SU-DHL-6 (cell line): ENCODE measurements at regions not wholly inside any gene's neighbourhood (a gene's known extent, or its start where the extent isn't known, plus 50 kb on each side); places are given as distances from the start of the nearest gene placed in this dataset.
"Not testable (repeated sequence)": the region's sequence is repeated elsewhere in the genome, so short reads cannot be mapped to it uniquely, and the experiment has no call there.

ENCODE experiments used
- H2AFZ ChIP-seq: fragments of 200-600 bp; sonication (generic); 2 replicates; pipeline ENCODE4 v1.6.1; 2014; ENCODE audit warnings: low read depth, mild to moderate bottlenecking, moderate library complexity, mixed read lengths, antibody characterized with exemption, low read length; ENCODE audit not compliant: severe bottlenecking
- H3F3A ChIP-seq: fragments of 200-600 bp; shearing (Covaris generic); 2 replicates; pipeline ENCODE4 v1.6.0; 2016; ENCODE audit warnings: antibody characterized with exemption, mild to moderate bottlenecking; ENCODE audit not compliant: insufficient read depth
- H3K27ac ChIP-seq: fragments of 200-600 bp; sonication (generic); 2 replicates; pipeline ENCODE4 v1.5.1; 2016; ENCODE audit warnings: low read depth, mild to moderate bottlenecking, low read length, moderate library complexity, mixed read lengths
- H3K27me3 ChIP-seq: fragments of 200-600 bp; sonication (generic), shearing (Covaris generic); 2 replicates; pipeline ENCODE4 v1.6.0; 2014; ENCODE audit warnings: mild to moderate bottlenecking, low read length
- H3K36me3 ChIP-seq: fragments of 200-600 bp; sonication (generic); 2 replicates; pipeline ENCODE4 v1.6.1; 2014; ENCODE audit warnings: mild to moderate bottlenecking, low read length, mixed read lengths
- H3K4me2 ChIP-seq: fragments of 300-600, 200-600 bp; shearing (Covaris generic), sonication (generic); 2 replicates; pipeline ENCODE4 v1.6.0; 2014; ENCODE audit warnings: low read length, low read depth, mild to moderate bottlenecking; ENCODE audit not compliant: poor library complexity, severe bottlenecking
- H3K4me3 ChIP-seq: fragments of 200-600 bp; sonication (generic); 2 replicates; pipeline ENCODE4 v1.5.1; 2014; ENCODE audit warnings: antibody characterized with exemption, low read length, mild to moderate bottlenecking, mixed read lengths; ENCODE audit not compliant: insufficient read depth, poor library complexity, severe bottlenecking
- H3K79me2 ChIP-seq: fragments of 200-600 bp; sonication (generic); 2 replicates; pipeline ENCODE4 v1.6.1; 2014; ENCODE audit warnings: mild to moderate bottlenecking, low read length, moderate library complexity; ENCODE audit not compliant: insufficient read depth
- H3K9ac ChIP-seq: fragments of 200-600 bp; sonication (generic); 2 replicates; pipeline ENCODE4 v1.7.0; 2014; ENCODE audit warnings: mild to moderate bottlenecking, low read length
- H3K9me2 ChIP-seq: fragments of 200-600 bp; sonication (generic); replicated peaks from 2 replicates; pipeline ENCODE4 v1.6.1; 2014; ENCODE audit warnings: low read length; ENCODE audit not compliant: insufficient read depth
- H3K9me3 ChIP-seq: fragments of 200-600 bp; sonication (generic); 2 replicates; pipeline ENCODE4 v1.6.1; 2014; ENCODE audit warnings: low read length, mixed read lengths; ENCODE audit not compliant: insufficient read depth
- H4K20me1 ChIP-seq: fragments of 200-600 bp; sonication (generic); 2 replicates; pipeline ENCODE4 v1.6.1; 2014; ENCODE audit warnings: low read depth, mild to moderate bottlenecking, antibody characterized with exemption, low read length, moderate library complexity, mixed read lengths
- EZH2phosphoT487 ChIP-seq: fragments of 200-600 bp; sonication (generic), shearing (Covaris generic); conservative IDR thresholded peaks from 2 replicates; pipeline ENCODE4 v1.6.1; 2018; ENCODE audit warnings: mild to moderate bottlenecking, antibody characterized with exemption, low read length, moderate library complexity, mixed read lengths
- TF ChIP-seq, protein P1 (sequence below): fragments of 200-600 bp; sonication (generic); IDR thresholded peaks from one replicate; pipeline ENCODE4 v1.5.1; 2017; ENCODE audit warnings: antibody characterized with exemption, mild to moderate bottlenecking, low read length, moderate library complexity; ENCODE audit not compliant: insufficient read depth, poor library complexity, severe bottlenecking

DNA sequence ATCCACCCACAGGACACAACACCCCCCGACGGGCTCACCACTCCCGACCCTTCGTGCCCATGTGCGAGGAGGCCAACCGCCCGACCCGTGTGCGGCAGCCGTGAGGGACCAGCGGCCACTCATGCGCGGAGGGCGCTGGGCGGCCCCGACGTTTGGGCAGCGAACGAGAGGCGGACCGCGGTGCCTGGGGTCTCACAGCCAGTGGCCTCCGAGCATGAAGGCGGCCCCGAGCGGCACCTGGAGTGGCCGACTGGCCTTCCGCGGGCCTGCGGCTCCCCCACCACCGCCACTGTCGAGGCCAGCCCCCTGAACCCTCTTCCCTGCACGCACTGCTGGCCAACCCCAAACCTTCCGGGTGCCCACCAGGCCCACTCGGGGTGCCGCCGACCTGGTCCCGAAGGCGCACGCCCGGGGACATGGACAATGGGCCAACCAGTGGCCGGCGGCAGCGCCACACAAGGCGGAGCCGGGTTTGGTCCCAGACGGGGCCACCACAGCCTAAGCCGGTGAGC, 4274.9 kb upstream of the OR11H1 start:
- H3K9me2 ChIP-seq = no peaks in the 10 kb centered on the region
- no peak overlapping the region for H3K9ac ChIP-seq
- TF ChIP-seq EZH2phosphoT487 = no peak
- TF ChIP-seq, protein P1, sequence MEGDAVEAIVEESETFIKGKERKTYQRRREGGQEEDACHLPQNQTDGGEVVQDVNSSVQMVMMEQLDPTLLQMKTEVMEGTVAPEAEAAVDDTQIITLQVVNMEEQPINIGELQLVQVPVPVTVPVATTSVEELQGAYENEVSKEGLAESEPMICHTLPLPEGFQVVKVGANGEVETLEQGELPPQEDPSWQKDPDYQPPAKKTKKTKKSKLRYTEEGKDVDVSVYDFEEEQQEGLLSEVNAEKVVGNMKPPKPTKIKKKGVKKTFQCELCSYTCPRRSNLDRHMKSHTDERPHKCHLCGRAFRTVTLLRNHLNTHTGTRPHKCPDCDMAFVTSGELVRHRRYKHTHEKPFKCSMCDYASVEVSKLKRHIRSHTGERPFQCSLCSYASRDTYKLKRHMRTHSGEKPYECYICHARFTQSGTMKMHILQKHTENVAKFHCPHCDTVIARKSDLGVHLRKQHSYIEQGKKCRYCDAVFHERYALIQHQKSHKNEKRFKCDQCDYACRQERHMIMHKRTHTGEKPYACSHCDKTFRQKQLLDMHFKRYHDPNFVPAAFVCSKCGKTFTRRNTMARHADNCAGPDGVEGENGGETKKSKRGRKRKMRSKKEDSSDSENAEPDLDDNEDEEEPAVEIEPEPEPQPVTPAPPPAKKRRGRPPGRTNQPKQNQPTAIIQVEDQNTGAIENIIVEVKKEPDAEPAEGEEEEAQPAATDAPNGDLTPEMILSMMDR = no peak
- no peaks in the 10 kb centered on the region for H3F3A ChIP-seq
- H2AFZ ChIP-seq = no peak overlapping the region
- no peak overlapping the region for H3K4me3 ChIP-seq
- H3K4me2 ChIP-seq = no peak overlapping the region
- H3K27ac ChIP-seq = no peak overlapping the region
- H3K27me3 ChIP-seq = no peaks in the 10 kb centered on the region
- no peaks in the 10 kb centered on the region for H3K79me2 ChIP-seq
- H3K9me3 ChIP-seq = no peaks in the 10 kb centered on the region
- H4K20me1 ChIP-seq = no peaks in the 10 kb centered on the region
- H3K36me3 ChIP-seq = no peaks in the 10 kb centered on the region

DNA sequence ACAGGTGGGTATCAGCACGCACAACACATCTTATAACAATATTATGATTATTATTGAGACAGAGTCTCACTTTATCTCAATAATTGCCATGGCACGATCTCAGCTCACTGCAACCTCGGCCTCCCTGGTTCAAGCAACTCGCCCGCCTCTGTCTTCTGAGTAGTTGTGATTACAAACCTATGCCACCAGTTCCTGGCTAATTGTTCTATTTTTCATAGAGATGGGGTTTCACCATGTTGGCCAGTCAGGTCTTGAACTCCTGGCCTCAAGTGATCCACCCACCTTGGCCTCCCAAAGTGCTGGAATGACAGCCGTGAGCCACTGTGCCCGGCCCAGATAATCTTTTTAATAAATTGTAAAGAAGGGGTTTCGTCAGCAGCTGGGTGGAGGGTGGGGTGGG, 4257.0 kb upstream of the OR11H1 start:
- H3K9me3 ChIP-seq, H3K27me3 ChIP-seq, H3K9ac ChIP-seq, H3K4me2 ChIP-seq, H3K79me2 ChIP-seq, H2AFZ ChIP-seq, H3K4me3 ChIP-seq, H3K27ac ChIP-seq, H3F3A ChIP-seq, H4K20me1 ChIP-seq, H3K9me2 ChIP-seq, H3K36me3 ChIP-seq: not testable (repeated sequence)

DNA sequence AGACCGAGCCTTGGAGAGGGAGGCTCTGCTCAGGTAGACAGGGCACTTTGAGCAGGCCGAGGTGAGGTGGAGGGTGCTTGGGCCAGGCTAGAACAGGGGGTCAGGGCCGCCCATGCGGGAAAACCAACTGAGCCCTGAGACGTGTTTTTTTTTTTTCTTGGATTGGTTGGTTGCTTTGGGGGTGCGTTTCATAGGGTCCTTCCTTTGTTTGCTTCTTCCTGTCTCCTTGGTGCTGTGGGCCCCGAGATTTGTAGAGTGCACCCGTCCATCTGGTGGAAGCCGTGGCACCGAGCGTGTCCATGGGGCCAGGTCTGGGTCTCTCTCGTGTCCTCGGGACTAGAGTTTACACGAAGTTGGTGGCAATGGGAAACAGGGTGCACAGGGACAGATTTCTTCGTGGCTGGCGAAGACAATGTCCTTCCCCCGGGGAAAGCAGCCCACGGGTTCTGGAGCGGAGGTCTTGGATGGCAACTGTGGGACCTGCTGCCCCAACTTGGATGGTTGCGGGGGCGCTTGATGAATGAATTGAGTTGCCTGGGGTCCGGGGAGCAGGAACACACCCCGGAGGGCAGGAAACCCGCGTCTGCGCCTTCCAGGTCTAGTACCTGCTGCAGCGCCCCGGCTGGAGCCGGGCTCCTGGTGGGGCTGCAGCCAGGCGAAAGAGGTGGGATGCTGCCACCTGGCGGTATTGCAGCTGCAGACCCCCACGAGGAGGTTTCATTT, 4242.7 kb upstream of the OR11H1 start:
- not testable (repeated sequence) for H3K9me2 ChIP-seq, H3K27me3 ChIP-seq, H3K4me3 ChIP-seq, H3K79me2 ChIP-seq, H3K9me3 ChIP-seq, H3F3A ChIP-seq, H3K4me2 ChIP-seq, H4K20me1 ChIP-seq, H2AFZ ChIP-seq, H3K9ac ChIP-seq, H3K27ac ChIP-seq, H3K36me3 ChIP-seq
- TF ChIP-seq, protein P1 = peak; percentile 33

DNA sequence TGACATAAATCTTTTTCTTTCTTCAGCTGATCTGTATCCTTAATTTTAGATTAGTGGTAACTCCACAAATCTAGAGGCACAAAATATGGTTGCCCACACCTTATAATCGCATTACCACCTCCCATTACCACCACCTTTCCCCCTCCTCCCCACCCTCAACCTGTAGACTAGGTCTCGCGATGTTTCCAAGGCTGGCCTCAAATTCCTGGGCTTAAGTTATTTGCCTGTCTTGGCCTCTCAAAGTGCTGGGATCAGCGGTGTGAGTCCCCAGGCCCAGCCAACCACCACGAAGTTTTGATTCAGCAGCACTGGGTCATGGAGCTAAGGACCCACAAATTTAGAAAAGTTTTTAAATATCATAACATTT, 4242.2 kb upstream of the OR11H1 start:
- not testable (repeated sequence) for H4K20me1 ChIP-seq, H3K9ac ChIP-seq, H3K27me3 ChIP-seq, H3K27ac ChIP-seq, H3K4me3 ChIP-seq, H3F3A ChIP-seq, H3K36me3 ChIP-seq, H3K79me2 ChIP-seq, H3K4me2 ChIP-seq, H3K9me2 ChIP-seq, H2AFZ ChIP-seq, H3K9me3 ChIP-seq

DNA sequence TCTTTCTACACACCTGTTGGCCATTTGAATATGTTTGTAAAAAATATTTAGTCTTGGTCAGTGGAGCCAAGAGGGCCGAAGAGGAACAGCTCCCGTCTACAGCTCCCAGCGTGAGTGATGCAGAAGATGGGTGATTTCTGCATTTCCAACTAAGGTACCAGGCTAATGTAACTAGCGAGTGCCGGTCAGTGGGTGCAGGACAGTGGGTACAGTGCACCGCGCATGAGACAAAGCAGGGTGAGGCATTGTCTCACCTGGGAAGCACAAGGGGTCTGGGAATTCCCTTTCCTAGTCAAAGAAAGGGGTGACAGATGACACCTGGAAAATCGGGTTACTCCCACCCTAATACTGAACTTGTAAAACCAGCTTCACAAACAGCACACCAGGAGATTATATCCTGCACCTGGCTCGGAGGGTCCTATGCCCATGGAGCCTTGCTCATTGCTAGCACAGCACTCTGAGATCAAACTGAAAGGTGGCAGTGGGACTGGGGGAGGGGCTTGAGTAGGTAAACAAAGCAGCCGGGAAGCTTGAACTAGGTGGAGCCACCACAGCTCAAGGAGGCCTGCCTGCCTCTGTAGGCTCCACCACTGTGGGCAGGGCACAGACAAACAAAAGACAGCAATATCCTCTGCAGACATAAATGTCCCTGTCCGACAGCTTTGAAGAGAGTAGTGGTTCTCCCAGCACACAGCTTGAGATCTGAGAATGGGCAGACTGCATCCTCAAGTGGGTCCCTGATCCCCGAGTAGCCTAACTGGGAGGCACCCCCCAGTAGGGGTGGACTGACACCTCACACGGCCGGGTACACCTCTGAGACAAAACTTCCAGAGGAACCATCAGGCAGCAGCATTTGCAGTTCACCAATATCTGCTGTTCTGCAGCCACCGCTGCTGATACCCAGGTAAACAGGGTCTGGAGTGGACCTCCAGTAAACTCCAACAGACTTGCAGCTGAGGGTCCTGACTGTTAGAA, 4239.5 kb upstream of the OR11H1 start:
- H3K9me3 ChIP-seq, H3K4me3 ChIP-seq, H2AFZ ChIP-seq, H3K79me2 ChIP-seq, H3K36me3 ChIP-seq, H3K27me3 ChIP-seq, H3K27ac ChIP-seq, H3F3A ChIP-seq, H3K4me2 ChIP-seq, H3K9ac ChIP-seq, H3K9me2 ChIP-seq, H4K20me1 ChIP-seq: not testable (repeated sequence)

DNA sequence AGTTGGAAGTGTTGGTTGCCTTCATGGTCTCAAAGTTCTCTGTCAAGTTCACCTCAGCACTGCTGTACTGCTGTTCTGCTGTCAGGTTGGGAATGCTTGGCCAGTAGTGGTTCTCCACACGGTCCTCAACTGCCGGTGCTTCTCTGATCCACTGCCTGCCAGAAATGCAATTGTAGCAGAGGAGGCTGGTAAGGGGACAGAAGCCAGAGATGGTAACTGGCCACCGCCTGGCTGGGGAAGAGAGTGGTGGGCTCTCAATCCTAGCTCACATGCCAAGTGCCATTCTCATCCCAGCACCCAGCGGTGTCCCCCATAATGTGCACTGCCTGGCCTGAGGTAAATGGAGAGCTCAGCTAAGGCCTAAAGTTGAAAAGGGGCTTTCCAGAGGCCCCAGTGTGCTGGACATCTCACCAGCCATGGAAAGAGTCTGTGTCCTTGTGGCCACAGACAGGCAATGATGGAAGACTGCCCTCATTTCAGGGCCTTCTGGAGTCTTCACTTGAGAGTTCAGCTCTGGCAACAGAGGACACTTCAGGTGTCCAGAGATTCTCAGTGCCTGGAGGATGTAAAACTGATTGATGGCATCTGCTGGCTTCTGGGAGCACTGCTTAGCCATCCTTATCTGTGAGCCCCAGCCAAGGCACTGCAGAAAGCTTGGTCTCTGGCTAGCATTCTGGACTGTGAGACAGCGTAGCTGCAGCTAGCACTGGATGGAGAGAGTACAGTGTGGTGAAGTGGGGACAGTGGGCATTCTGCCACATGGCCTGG, 4229.7 kb upstream of the OR11H1 start:
- not testable (repeated sequence) for H3K9me3 ChIP-seq, H3K9me2 ChIP-seq

More for the DNA sequence above, 4229.7 kb upstream of the OR11H1 start:
- H3K36me3 ChIP-seq, H3F3A ChIP-seq, H2AFZ ChIP-seq, H4K20me1 ChIP-seq, H3K9ac ChIP-seq, H3K4me3 ChIP-seq, H3K27ac ChIP-seq, H3K4me2 ChIP-seq, H3K79me2 ChIP-seq, H3K27me3 ChIP-seq: not testable (repeated sequence)
